ENCODE measurements at regions not wholly inside any gene's neighbourhood (a gene's known extent, or its start where the extent isn't known, plus 50 kb on each side); places are given as distances from the start of the nearest gene placed in this dataset.

GRCh38 chr21:18023711-18024110, 204.6 kb upstream of the C21orf91 start:
- intact Hi-C loops (cut with DNase I) = no loop called here
- no peaks in the 10 kb centered on the region for H3K36me3 ChIP-seq
- WGBS, 2 donors = 66 to 67% methylated on average over 2 of the region's 2 CpGs
- DNase-seq (no peak), ATAC-seq (no peak)
- no peaks in the 10 kb centered on the region for H3K4me1 ChIP-seq
- H3K27ac ChIP-seq = no peak overlapping the region
- H3K9me3 ChIP-seq = no peaks in the 10 kb centered on the region
- no peak overlapping the region for H3K4me3 ChIP-seq
- H3K27me3 ChIP-seq = no peaks in the 10 kb centered on the region
- TF ChIP-seq CTCF (IDR thresholded peaks at IDR 0.05) = no peak

GRCh38 chr21:18023157-18023556, 204.0 kb upstream of the C21orf91 start:
- no peak for TF ChIP-seq CTCF (IDR thresholded peaks at IDR 0.05)
- intact Hi-C loops (cut with DNase I) = no loop called here
- 65 to 75% methylated on average over 4 of the region's 4 CpGs for WGBS, 2 donors
- H3K36me3 ChIP-seq = no peaks in the 10 kb centered on the region
- no peaks in the 10 kb centered on the region for H3K4me1 ChIP-seq
- no peak overlapping the region for H3K4me3 ChIP-seq
- H3K9me3 ChIP-seq = no peaks in the 10 kb centered on the region
- H3K27me3 ChIP-seq = no peaks in the 10 kb centered on the region
- DNase-seq (no peak), ATAC-seq (no peak)
- H3K27ac ChIP-seq = no peak overlapping the region

GRCh38 chr21:18007121-18007520, 188.0 kb upstream of the C21orf91 start:
- H3K4me1 ChIP-seq = no peaks in the 10 kb centered on the region
- H3K4me3 ChIP-seq = no peak overlapping the region
- 65 to 68% methylated on average over 1 of the region's 1 CpG for WGBS, 2 donors
- H3K27ac ChIP-seq = no peak overlapping the region
- TF ChIP-seq CTCF (IDR thresholded peaks at IDR 0.05) = no peak
- no peak for ATAC-seq
- no peak for DNase-seq
- no peaks in the 10 kb centered on the region for H3K27me3 ChIP-seq
- no peaks in the 10 kb centered on the region for H3K36me3 ChIP-seq
- intact Hi-C loops (cut with DNase I) = no loop called here
- no peaks in the 10 kb centered on the region for H3K9me3 ChIP-seq

- Histone ChIP-seq H3K4me1 (peaks cover 0 to under 1% (median 0%) of the 10 kb centered on the region in 9 donors), H3K9me3 (no peaks in the 10 kb centered on the region), H3K27me3 (no peaks in the 10 kb centered on the region), H3K27ac (no peak overlapping the region), H3K36me3 (no peaks in the 10 kb centered on the region), H3K4me3 (no peak overlapping the region)
- intact Hi-C loops (cut with DNase I) = no loop called here
- ATAC-seq = no peak
- TF ChIP-seq CTCF (IDR thresholded peaks at IDR 0.05) = no peak
- 49 to 67% methylated on average over 2 of the region's 2 CpGs for WGBS, 2 donors
- no peak for DNase-seq
Observed at GRCh38 chr21:18006691-18007090, 187.5 kb upstream of the C21orf91 start.

- no peaks in the 10 kb centered on the region for H3K36me3 ChIP-seq
- peaks cover 0 to 7% (median 0%) of the 10 kb centered on the region in 11 donors for H3K9me3 ChIP-seq
- DNase-seq = no peak
- WGBS, 2 donors = 91% methylated on average over 2 of the region's 2 CpGs
- intact Hi-C loops (cut with DNase I) = no loop called here
- no peak for TF ChIP-seq CTCF (IDR thresholded peaks at IDR 0.05)
- ATAC-seq = no peak
- H3K27me3 ChIP-seq = no peaks in the 10 kb centered on the region
- peaks cover 0 to 9% (median 0%) of the 10 kb centered on the region in 9 donors for H3K4me1 ChIP-seq
- H3K4me3 ChIP-seq = no peak overlapping the region
- H3K27ac ChIP-seq = no peak overlapping the region
Observed at GRCh38 chr21:18002393-18002792, 183.2 kb upstream of the C21orf91 start.
